K562 (cell line): ENCODE measurements at regions not wholly inside any gene's neighbourhood (a gene's known extent, or its start where the extent isn't known, plus 50 kb on each side); places are given as distances from the start of the nearest gene placed in this dataset.

Experiments
- E4F1 ChIP-seq: fragments of 250-450 bp; sonication (Bioruptor Pico); IDR thresholded peaks from 2 replicates; pipeline ENCODE4 v1.5.0; 2021; ENCODE audit warnings: mild to moderate bottlenecking, borderline replicate concordance
- FOXA1 ChIP-seq: fragments of 450-650 bp; IDR thresholded peaks from 2 replicates; pipeline ENCODE4 v1.6.1; 2016; ENCODE audit warnings: mild to moderate bottlenecking, borderline replicate concordance
- HOXB6 ChIP-seq: fragments of 250-450 bp; sonication (Bioruptor Pico); IDR thresholded peaks from 2 replicates; pipeline ENCODE4 v1.5.1; 2022; ENCODE audit warnings: mild to moderate bottlenecking, borderline replicate concordance
- NRF1 ChIP-seq, 2 experiments: fragments of 450-650 bp; IDR thresholded peaks in 1 of 2; conservative IDR thresholded peaks in 1 of 2; 2 replicates each; pipeline ENCODE4 v1.6.1; 2014; ENCODE audit warnings: mild to moderate bottlenecking in 2 of 2
- PRPF4 ChIP-seq: fragments of 200-400 bp; formaldehyde crosslinking; IDR thresholded peaks from one replicate; pipeline ENCODE4 v1.6.1; 2017; ENCODE audit warnings: low read length, low read depth, mild to moderate bottlenecking; ENCODE audit not compliant: insufficient read depth, poor library complexity, severe bottlenecking
- SRF ChIP-seq, 2 experiments: fragments of 250-450, 450-650 bp in 1 of 2; sonication (Bioruptor Pico) in 1 of 2; sonication (generic) in 1 of 2; formaldehyde crosslinking; IDR thresholded peaks; 2 replicates each; pipeline versions ENCODE4 v1.5.0 to v1.5.1; 2020 to 2022; ENCODE audit warnings: mild to moderate bottlenecking in 1 of 2, missing genetic modification reagents in 1 of 2
- ZNF12 ChIP-seq: sonication (generic); formaldehyde crosslinking; IDR thresholded peaks from 2 replicates; pipeline ENCODE4 v1.4.0; 2020; ENCODE audit warnings: mild to moderate bottlenecking, missing genetic modification reagents
- ZNF431 ChIP-seq: sonication (generic); formaldehyde crosslinking; IDR thresholded peaks from 2 replicates; pipeline ENCODE4 v1.8.0; 2022; ENCODE audit warnings: mild to moderate bottlenecking, missing genetic modification reagents
- TF ChIP-seq, protein P1 (sequence below): fragments of 450-650 bp; IDR thresholded peaks from 2 replicates; pipeline ENCODE4 v1.6.1; 2018; ENCODE audit not compliant: partially characterized antibody
- TF ChIP-seq, protein P2 (sequence below): fragments of 450-650 bp; IDR thresholded peaks from 2 replicates; pipeline ENCODE4 v1.6.1; 2016; ENCODE audit warnings: mild to moderate bottlenecking, moderate library complexity

GRCh38 chr5:158506648-158507047 is 593.1 kb downstream of the EBF1 start (continued):
- TF ChIP-seq, protein P1, sequence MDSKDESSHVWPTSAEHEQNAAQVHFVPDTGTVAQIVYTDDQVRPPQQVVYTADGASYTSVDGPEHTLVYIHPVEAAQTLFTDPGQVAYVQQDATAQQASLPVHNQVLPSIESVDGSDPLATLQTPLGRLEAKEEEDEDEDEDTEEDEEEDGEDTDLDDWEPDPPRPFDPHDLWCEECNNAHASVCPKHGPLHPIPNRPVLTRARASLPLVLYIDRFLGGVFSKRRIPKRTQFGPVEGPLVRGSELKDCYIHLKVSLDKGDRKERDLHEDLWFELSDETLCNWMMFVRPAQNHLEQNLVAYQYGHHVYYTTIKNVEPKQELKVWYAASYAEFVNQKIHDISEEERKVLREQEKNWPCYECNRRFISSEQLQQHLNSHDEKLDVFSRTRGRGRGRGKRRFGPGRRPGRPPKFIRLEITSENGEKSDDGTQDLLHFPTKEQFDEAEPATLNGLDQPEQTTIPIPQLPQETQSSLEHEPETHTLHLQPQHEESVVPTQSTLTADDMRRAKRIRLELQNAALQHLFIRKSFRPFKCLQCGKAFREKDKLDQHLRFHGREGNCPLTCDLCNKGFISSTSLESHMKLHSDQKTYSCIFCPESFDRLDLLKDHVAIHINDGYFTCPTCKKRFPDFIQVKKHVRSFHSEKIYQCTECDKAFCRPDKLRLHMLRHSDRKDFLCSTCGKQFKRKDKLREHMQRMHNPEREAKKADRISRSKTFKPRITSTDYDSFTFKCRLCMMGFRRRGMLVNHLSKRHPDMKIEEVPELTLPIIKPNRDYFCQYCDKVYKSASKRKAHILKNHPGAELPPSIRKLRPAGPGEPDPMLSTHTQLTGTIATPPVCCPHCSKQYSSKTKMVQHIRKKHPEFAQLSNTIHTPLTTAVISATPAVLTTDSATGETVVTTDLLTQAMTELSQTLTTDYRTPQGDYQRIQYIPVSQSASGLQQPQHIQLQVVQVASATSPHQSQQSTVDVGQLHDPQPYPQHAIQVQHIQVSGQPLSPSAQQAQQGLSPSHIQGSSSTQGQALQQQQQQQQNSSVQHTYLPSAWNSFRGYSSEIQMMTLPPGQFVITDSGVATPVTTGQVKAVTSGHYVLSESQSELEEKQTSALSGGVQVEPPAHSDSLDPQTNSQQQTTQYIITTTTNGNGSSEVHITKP, result no peak
- TF ChIP-seq PRPF4, result no peak
- TF ChIP-seq NRF1 (conservative IDR thresholded peaks at IDR 0.05 in 1 of 2, IDR thresholded peaks at IDR 0.05 in 1 of 2), result no peak
- TF ChIP-seq, protein P2, sequence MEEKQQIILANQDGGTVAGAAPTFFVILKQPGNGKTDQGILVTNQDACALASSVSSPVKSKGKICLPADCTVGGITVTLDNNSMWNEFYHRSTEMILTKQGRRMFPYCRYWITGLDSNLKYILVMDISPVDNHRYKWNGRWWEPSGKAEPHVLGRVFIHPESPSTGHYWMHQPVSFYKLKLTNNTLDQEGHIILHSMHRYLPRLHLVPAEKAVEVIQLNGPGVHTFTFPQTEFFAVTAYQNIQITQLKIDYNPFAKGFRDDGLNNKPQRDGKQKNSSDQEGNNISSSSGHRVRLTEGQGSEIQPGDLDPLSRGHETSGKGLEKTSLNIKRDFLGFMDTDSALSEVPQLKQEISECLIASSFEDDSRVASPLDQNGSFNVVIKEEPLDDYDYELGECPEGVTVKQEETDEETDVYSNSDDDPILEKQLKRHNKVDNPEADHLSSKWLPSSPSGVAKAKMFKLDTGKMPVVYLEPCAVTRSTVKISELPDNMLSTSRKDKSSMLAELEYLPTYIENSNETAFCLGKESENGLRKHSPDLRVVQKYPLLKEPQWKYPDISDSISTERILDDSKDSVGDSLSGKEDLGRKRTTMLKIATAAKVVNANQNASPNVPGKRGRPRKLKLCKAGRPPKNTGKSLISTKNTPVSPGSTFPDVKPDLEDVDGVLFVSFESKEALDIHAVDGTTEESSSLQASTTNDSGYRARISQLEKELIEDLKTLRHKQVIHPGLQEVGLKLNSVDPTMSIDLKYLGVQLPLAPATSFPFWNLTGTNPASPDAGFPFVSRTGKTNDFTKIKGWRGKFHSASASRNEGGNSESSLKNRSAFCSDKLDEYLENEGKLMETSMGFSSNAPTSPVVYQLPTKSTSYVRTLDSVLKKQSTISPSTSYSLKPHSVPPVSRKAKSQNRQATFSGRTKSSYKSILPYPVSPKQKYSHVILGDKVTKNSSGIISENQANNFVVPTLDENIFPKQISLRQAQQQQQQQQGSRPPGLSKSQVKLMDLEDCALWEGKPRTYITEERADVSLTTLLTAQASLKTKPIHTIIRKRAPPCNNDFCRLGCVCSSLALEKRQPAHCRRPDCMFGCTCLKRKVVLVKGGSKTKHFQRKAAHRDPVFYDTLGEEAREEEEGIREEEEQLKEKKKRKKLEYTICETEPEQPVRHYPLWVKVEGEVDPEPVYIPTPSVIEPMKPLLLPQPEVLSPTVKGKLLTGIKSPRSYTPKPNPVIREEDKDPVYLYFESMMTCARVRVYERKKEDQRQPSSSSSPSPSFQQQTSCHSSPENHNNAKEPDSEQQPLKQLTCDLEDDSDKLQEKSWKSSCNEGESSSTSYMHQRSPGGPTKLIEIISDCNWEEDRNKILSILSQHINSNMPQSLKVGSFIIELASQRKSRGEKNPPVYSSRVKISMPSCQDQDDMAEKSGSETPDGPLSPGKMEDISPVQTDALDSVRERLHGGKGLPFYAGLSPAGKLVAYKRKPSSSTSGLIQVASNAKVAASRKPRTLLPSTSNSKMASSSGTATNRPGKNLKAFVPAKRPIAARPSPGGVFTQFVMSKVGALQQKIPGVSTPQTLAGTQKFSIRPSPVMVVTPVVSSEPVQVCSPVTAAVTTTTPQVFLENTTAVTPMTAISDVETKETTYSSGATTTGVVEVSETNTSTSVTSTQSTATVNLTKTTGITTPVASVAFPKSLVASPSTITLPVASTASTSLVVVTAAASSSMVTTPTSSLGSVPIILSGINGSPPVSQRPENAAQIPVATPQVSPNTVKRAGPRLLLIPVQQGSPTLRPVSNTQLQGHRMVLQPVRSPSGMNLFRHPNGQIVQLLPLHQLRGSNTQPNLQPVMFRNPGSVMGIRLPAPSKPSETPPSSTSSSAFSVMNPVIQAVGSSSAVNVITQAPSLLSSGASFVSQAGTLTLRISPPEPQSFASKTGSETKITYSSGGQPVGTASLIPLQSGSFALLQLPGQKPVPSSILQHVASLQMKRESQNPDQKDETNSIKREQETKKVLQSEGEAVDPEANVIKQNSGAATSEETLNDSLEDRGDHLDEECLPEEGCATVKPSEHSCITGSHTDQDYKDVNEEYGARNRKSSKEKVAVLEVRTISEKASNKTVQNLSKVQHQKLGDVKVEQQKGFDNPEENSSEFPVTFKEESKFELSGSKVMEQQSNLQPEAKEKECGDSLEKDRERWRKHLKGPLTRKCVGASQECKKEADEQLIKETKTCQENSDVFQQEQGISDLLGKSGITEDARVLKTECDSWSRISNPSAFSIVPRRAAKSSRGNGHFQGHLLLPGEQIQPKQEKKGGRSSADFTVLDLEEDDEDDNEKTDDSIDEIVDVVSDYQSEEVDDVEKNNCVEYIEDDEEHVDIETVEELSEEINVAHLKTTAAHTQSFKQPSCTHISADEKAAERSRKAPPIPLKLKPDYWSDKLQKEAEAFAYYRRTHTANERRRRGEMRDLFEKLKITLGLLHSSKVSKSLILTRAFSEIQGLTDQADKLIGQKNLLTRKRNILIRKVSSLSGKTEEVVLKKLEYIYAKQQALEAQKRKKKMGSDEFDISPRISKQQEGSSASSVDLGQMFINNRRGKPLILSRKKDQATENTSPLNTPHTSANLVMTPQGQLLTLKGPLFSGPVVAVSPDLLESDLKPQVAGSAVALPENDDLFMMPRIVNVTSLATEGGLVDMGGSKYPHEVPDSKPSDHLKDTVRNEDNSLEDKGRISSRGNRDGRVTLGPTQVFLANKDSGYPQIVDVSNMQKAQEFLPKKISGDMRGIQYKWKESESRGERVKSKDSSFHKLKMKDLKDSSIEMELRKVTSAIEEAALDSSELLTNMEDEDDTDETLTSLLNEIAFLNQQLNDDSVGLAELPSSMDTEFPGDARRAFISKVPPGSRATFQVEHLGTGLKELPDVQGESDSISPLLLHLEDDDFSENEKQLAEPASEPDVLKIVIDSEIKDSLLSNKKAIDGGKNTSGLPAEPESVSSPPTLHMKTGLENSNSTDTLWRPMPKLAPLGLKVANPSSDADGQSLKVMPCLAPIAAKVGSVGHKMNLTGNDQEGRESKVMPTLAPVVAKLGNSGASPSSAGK, result no peak
- TF ChIP-seq FOXA1, result no peak
- no peak for TF ChIP-seq ZNF431 (CRISPR knock-in tag)
- no peak for TF ChIP-seq SRF (CRISPR knock-in tag; IDR thresholded peaks at IDR 0.05)
- TF ChIP-seq HOXB6 (CRISPR knock-in tag), result no peak
- no peak for TF ChIP-seq ZNF12
- TF ChIP-seq E4F1 (CRISPR knock-in tag), result no peak
- TF ChIP-seq, all 486 proteins: peak for 0
